ENCODE measurements at regions not wholly inside any gene's neighbourhood (a gene's known extent, or its start where the extent isn't known, plus 50 kb on each side); places are given as distances from the start of the nearest gene placed in this dataset.

GRCh38 chr6:137728386-137729349 lies 138.4 kb upstream of the TNFAIP3 start:
- Histone ChIP-seq H3K9me3 (ENCODE audit: control insufficient read depth in 1 of 2, low read length in 2 of 2) (no peaks in the 10 kb centered on the region), H3K27me3 (ENCODE audit: control insufficient read depth in 1 of 2, insufficient read depth in 2 of 2, low read length in 2 of 2) (no peaks in the 10 kb centered on the region), H3K9ac (ENCODE audit: low read depth in 1 of 2, low read length in 2 of 2) (no peak overlapping the region), H3K27ac (ENCODE audit: low read depth, low read length) (no peak overlapping the region), H3K4me3 (ENCODE audit: low read depth in 1 of 2, low read length in 2 of 2) (no peak overlapping the region), H3K4me1 (ENCODE audit: control insufficient read depth in 1 of 2, insufficient read depth in 2 of 2, low read length in 2 of 2) (peaks cover 0 to 11% of the 10 kb centered on the region in 2 donors), H3K36me3 (ENCODE audit: control insufficient read depth in 1 of 2, insufficient read depth in 2 of 2, low read length in 2 of 2) (no peaks in the 10 kb centered on the region)

GRCh38 chr6:137729866-137730629 lies 137.0 kb upstream of the TNFAIP3 start:
- no peak overlapping the region for H3K27ac ChIP-seq (ENCODE audit: low read depth, low read length)
- no peak overlapping the region for H3K4me3 ChIP-seq (ENCODE audit: low read depth in 1 of 2, low read length in 2 of 2)
- H3K36me3 ChIP-seq (ENCODE audit: control insufficient read depth in 1 of 2, insufficient read depth in 2 of 2, low read length in 2 of 2) = no peaks in the 10 kb centered on the region
- H3K4me1 ChIP-seq (ENCODE audit: control insufficient read depth in 1 of 2, insufficient read depth in 2 of 2, low read length in 2 of 2) = peaks cover 0 to 10% of the 10 kb centered on the region in 2 donors
- H3K9ac ChIP-seq (ENCODE audit: low read depth in 1 of 2, low read length in 2 of 2) = no peak overlapping the region
- H3K9me3 ChIP-seq (ENCODE audit: control insufficient read depth in 1 of 2, low read length in 2 of 2) = no peaks in the 10 kb centered on the region
- H3K27me3 ChIP-seq (ENCODE audit: control insufficient read depth in 1 of 2, insufficient read depth in 2 of 2, low read length in 2 of 2) = no peaks in the 10 kb centered on the region

- Histone ChIP-seq H3K9ac (ENCODE audit: low read depth in 1 of 2, low read length in 2 of 2) (no peak overlapping the region), H3K4me3 (ENCODE audit: low read depth in 1 of 2, low read length in 2 of 2) (no peak overlapping the region), H3K27me3 (ENCODE audit: control insufficient read depth in 1 of 2, insufficient read depth in 2 of 2, low read length in 2 of 2) (no peaks in the 10 kb centered on the region), H3K36me3 (ENCODE audit: control insufficient read depth in 1 of 2, insufficient read depth in 2 of 2, low read length in 2 of 2) (no peaks in the 10 kb centered on the region), H3K4me1 (ENCODE audit: control insufficient read depth in 1 of 2, insufficient read depth in 2 of 2, low read length in 2 of 2) (peaks cover 6 to 10% of the 10 kb centered on the region in 2 donors), H3K9me3 (ENCODE audit: control insufficient read depth in 1 of 2, low read length in 2 of 2) (no peaks in the 10 kb centered on the region), H3K27ac (ENCODE audit: low read depth, low read length) (no peak overlapping the region)
These were observed 135.5 kb upstream of the TNFAIP3 start for GRCh38 chr6:137731600-137731959.

- no peak overlapping the region for H3K27ac ChIP-seq (ENCODE audit: low read depth, low read length)
- H3K4me3 ChIP-seq (ENCODE audit: low read depth in 1 of 2, low read length in 2 of 2) = no peak overlapping the region
- no peaks in the 10 kb centered on the region for H3K9me3 ChIP-seq (ENCODE audit: control insufficient read depth in 1 of 2, low read length in 2 of 2)
- no peaks in the 10 kb centered on the region for H3K36me3 ChIP-seq (ENCODE audit: control insufficient read depth in 1 of 2, insufficient read depth in 2 of 2, low read length in 2 of 2)
- no peaks in the 10 kb centered on the region for H3K27me3 ChIP-seq (ENCODE audit: control insufficient read depth in 1 of 2, insufficient read depth in 2 of 2, low read length in 2 of 2)
- H3K9ac ChIP-seq (ENCODE audit: low read depth in 1 of 2, low read length in 2 of 2) = no peak overlapping the region
- peaks cover 6 to 10% of the 10 kb centered on the region in 2 donors for H3K4me1 ChIP-seq (ENCODE audit: control insufficient read depth in 1 of 2, insufficient read depth in 2 of 2, low read length in 2 of 2)
These were observed 135.0 kb upstream of the TNFAIP3 start for GRCh38 chr6:137731960-137732616.

GRCh38 chr6:137733372-137733771 lies 133.7 kb upstream of the TNFAIP3 start:
- Histone ChIP-seq H3K27ac (ENCODE audit: low read depth, low read length) (no peak overlapping the region), H3K4me1 (ENCODE audit: control insufficient read depth in 1 of 2, insufficient read depth in 2 of 2, low read length in 2 of 2) (peaks cover 6 to 10% of the 10 kb centered on the region in 2 donors), H3K36me3 (ENCODE audit: control insufficient read depth in 1 of 2, insufficient read depth in 2 of 2, low read length in 2 of 2) (no peaks in the 10 kb centered on the region), H3K9ac (ENCODE audit: low read depth in 1 of 2, low read length in 2 of 2) (no peak overlapping the region), H3K27me3 (ENCODE audit: control insufficient read depth in 1 of 2, insufficient read depth in 2 of 2, low read length in 2 of 2) (no peaks in the 10 kb centered on the region), H3K4me3 (ENCODE audit: low read depth in 1 of 2, low read length in 2 of 2) (no peak overlapping the region), H3K9me3 (ENCODE audit: control insufficient read depth in 1 of 2, low read length in 2 of 2) (no peaks in the 10 kb centered on the region)

GRCh38 chr6:137734005-137734874 lies 132.8 kb upstream of the TNFAIP3 start:
- Histone ChIP-seq H3K27me3 (ENCODE audit: control insufficient read depth in 1 of 2, insufficient read depth in 2 of 2, low read length in 2 of 2) (no peaks in the 10 kb centered on the region), H3K9ac (ENCODE audit: low read depth in 1 of 2, low read length in 2 of 2) (no peak overlapping the region), H3K36me3 (ENCODE audit: control insufficient read depth in 1 of 2, insufficient read depth in 2 of 2, low read length in 2 of 2) (no peaks in the 10 kb centered on the region), H3K27ac (ENCODE audit: low read depth, low read length) (no peak overlapping the region), H3K9me3 (ENCODE audit: control insufficient read depth in 1 of 2, low read length in 2 of 2) (no peaks in the 10 kb centered on the region), H3K4me1 (ENCODE audit: control insufficient read depth in 1 of 2, insufficient read depth in 2 of 2, low read length in 2 of 2) (peaks cover 6 to 10% of the 10 kb centered on the region in 2 donors), H3K4me3 (ENCODE audit: low read depth in 1 of 2, low read length in 2 of 2) (no peak overlapping the region)

GRCh38 chr6:137734875-137735182 lies 132.2 kb upstream of the TNFAIP3 start:
- Histone ChIP-seq H3K27me3 (ENCODE audit: control insufficient read depth in 1 of 2, insufficient read depth in 2 of 2, low read length in 2 of 2) (no peaks in the 10 kb centered on the region), H3K36me3 (ENCODE audit: control insufficient read depth in 1 of 2, insufficient read depth in 2 of 2, low read length in 2 of 2) (no peaks in the 10 kb centered on the region), H3K9me3 (ENCODE audit: control insufficient read depth in 1 of 2, low read length in 2 of 2) (no peaks in the 10 kb centered on the region), H3K4me1 (ENCODE audit: control insufficient read depth in 1 of 2, insufficient read depth in 2 of 2, low read length in 2 of 2) (peaks cover 6 to 10% of the 10 kb centered on the region in 2 donors), H3K9ac (ENCODE audit: low read depth in 1 of 2, low read length in 2 of 2) (no peak overlapping the region), H3K27ac (ENCODE audit: low read depth, low read length) (no peak overlapping the region), H3K4me3 (ENCODE audit: low read depth in 1 of 2, low read length in 2 of 2) (no peak overlapping the region)

- Histone ChIP-seq H3K27ac (ENCODE audit: low read depth, low read length) (no peak overlapping the region), H3K4me3 (ENCODE audit: low read depth in 1 of 2, low read length in 2 of 2) (no peak overlapping the region), H3K9me3 (ENCODE audit: control insufficient read depth in 1 of 2, low read length in 2 of 2) (no peaks in the 10 kb centered on the region), H3K27me3 (ENCODE audit: control insufficient read depth in 1 of 2, insufficient read depth in 2 of 2, low read length in 2 of 2) (no peaks in the 10 kb centered on the region), H3K4me1 (ENCODE audit: control insufficient read depth in 1 of 2, insufficient read depth in 2 of 2, low read length in 2 of 2) (peaks cover 6 to 10% of the 10 kb centered on the region in 2 donors), H3K36me3 (ENCODE audit: control insufficient read depth in 1 of 2, insufficient read depth in 2 of 2, low read length in 2 of 2) (no peaks in the 10 kb centered on the region), H3K9ac (ENCODE audit: low read depth in 1 of 2, low read length in 2 of 2) (no peak overlapping the region)
These were observed 130.8 kb upstream of the TNFAIP3 start for GRCh38 chr6:137736048-137736818.

GRCh38 chr6:137736911-137737310 lies 130.1 kb upstream of the TNFAIP3 start:
- Histone ChIP-seq H3K4me1 (ENCODE audit: control insufficient read depth in 1 of 2, insufficient read depth in 2 of 2, low read length in 2 of 2) (peaks cover 4 to 6% of the 10 kb centered on the region in 2 donors), H3K9ac (ENCODE audit: low read depth in 1 of 2, low read length in 2 of 2) (no peak overlapping the region), H3K9me3 (ENCODE audit: control insufficient read depth in 1 of 2, low read length in 2 of 2) (no peaks in the 10 kb centered on the region), H3K4me3 (ENCODE audit: low read depth in 1 of 2, low read length in 2 of 2) (no peak overlapping the region), H3K36me3 (ENCODE audit: control insufficient read depth in 1 of 2, insufficient read depth in 2 of 2, low read length in 2 of 2) (no peaks in the 10 kb centered on the region), H3K27me3 (ENCODE audit: control insufficient read depth in 1 of 2, insufficient read depth in 2 of 2, low read length in 2 of 2) (no peaks in the 10 kb centered on the region), H3K27ac (ENCODE audit: low read depth, low read length) (no peak overlapping the region)
